Panc1 (cell line): ENCODE measurements at regions not wholly inside any gene's neighbourhood (a gene's known extent, or its start where the extent isn't known, plus 50 kb on each side); places are given as distances from the start of the nearest gene placed in this dataset.

Source experiments
- ATAC-seq: fragments of 200-7000 bp; cut with Tn5 transposase; 2 replicates; pipeline ENCODE4 v1.9.1; 2020; ENCODE audit warnings: mild to moderate bottlenecking, moderate library complexity
- BruUV-seq: library from RNA; stranded (reverse); fragments of 400-500 nt; replicated peaks from 2 replicates; lab custom pipeline; 2021; lab: Mats Ljungman, UMichigan
- CTCF ChIA-PET: fragments of 300-600 bp; sonication (Branson Sonifier 250); formaldehyde crosslinking; loops from one replicate; lab custom pipeline; 2022; ENCODE audit warnings: antibody characterized with exemption; lab: Charles Lee
- POLR2A ChIA-PET: fragments of 300-600 bp; sonication (Branson Sonifier 250); formaldehyde crosslinking; loops from one replicate; lab custom pipeline; 2022; ENCODE audit warnings: antibody characterized with exemption; lab: Charles Lee
- DNase-seq: peaks from one replicate; pipeline ENCODE4 v3.0.0-alpha.2; 2010; ENCODE audit warnings: low read depth, low spot score
- H3K27ac ChIP-seq: 2 replicates; pipeline ENCODE4 v1.5.1; 2011; ENCODE audit warnings: mild to moderate bottlenecking, low read length, inconsistent platforms
- H3K27me3 ChIP-seq: fragments of 200-500 bp; sonication (Bioruptor generic); 2 replicates; pipeline ENCODE4 v1.6.0; 2014; ENCODE audit warnings: low read length, inconsistent platforms; ENCODE audit not compliant: control insufficient read depth, insufficient read depth
- H3K36me3 ChIP-seq: fragments of 200-500 bp; sonication (Bioruptor generic); 2 replicates; pipeline ENCODE4 v1.5.1; 2014; ENCODE audit warnings: inconsistent platforms, mild to moderate bottlenecking, low read length, moderate library complexity; ENCODE audit not compliant: control insufficient read depth, insufficient read depth
- H3K4me1 ChIP-seq: 2 replicates; pipeline ENCODE4 v1.5.1; 2011; ENCODE audit warnings: inconsistent platforms, mild to moderate bottlenecking, low read length, moderate library complexity; ENCODE audit not compliant: control insufficient read depth, insufficient read depth
- H3K4me3 ChIP-seq, 2 experiments: 2 replicates each; pipeline ENCODE4 v1.5.1; 2011 to 2012; ENCODE audit warnings: low read depth in 2 of 2, low read length in 2 of 2, mild to moderate bottlenecking in 2 of 2, inconsistent platforms in 1 of 2, moderate library complexity in 1 of 2
- H3K9me3 ChIP-seq: fragments of 200-500 bp; sonication (Bioruptor generic); 2 replicates; pipeline ENCODE4 v1.5.1; 2014; ENCODE audit warnings: low read depth, mild to moderate bottlenecking, inconsistent platforms, low read length, moderate library complexity; ENCODE audit not compliant: control insufficient read depth, insufficient read depth
- CTCF ChIP-seq: fragments of 450-650 bp; IDR thresholded peaks from 2 replicates; pipeline ENCODE4 v1.5.1; 2017; ENCODE audit warnings: mild to moderate bottlenecking
- POLR2AphosphoS5 ChIP-seq: IDR thresholded peaks from 2 replicates; pipeline ENCODE4 v1.6.1; 2012; ENCODE audit warnings: mild to moderate bottlenecking, low read depth, low read length, moderate library complexity
- REST ChIP-seq, 2 experiments: IDR thresholded peaks; 2 replicates each; pipeline ENCODE4 v1.6.1; 2011 to 2012; ENCODE audit warnings: low read depth in 2 of 2, control low read depth in 1 of 2, low read length in 1 of 2, mild to moderate bottlenecking in 1 of 2, moderate library complexity in 1 of 2; ENCODE audit not compliant: insufficient read depth in 1 of 2
- SIN3A ChIP-seq: IDR thresholded peaks from 2 replicates; pipeline ENCODE4 v1.6.1; 2012; ENCODE audit warnings: low read depth, mild to moderate bottlenecking, low read length, moderate library complexity, borderline replicate concordance; ENCODE audit not compliant: insufficient read depth
- TCF7L2 ChIP-seq: IDR thresholded peaks from 2 replicates; pipeline ENCODE4 v1.6.1; 2011; ENCODE audit warnings: mild to moderate bottlenecking, low read depth, low read length, inconsistent platforms
- in situ Hi-C: cut with HindIII; loops from 2 replicates; pipeline ENCODE4 v1.10.0; 2016; ENCODE audit warnings: low sequenced_read_pairs, low pct_unique_long_range_greater_than_20kb
- intact Hi-C: fragments of 100-400 bp; cut with micrococcal nuclease; formaldehyde crosslinking; loops from one replicate; pipeline ENCODE4 v1.10.0; 2022; ENCODE audit not compliant: unreplicated experiment

- no peaks in the 10 kb centered on the region for H3K9me3 ChIP-seq
- no TSS peak for BruUV-seq
- H3K27ac ChIP-seq, result no peak overlapping the region
- in situ Hi-C loops, result no loop called here
- CTCF ChIA-PET, result no interaction called here
- H3K4me1 ChIP-seq, result no peaks in the 10 kb centered on the region
- TF ChIP-seq SIN3A, result no peak
- TF ChIP-seq POLR2AphosphoS5, result no peak
- TF ChIP-seq REST (IDR thresholded peaks at IDR 0.05; ENCODE audit: insufficient read depth in 1 of 2, low read depth in 2 of 2, low read length in 1 of 2), result no peak
- no peak for TF ChIP-seq CTCF
- TF ChIP-seq TCF7L2, result no peak
- no peaks in the 10 kb centered on the region for H3K36me3 ChIP-seq
- no peak for DNase-seq
- H3K27me3 ChIP-seq, result no peaks in the 10 kb centered on the region; the same call in 1 of the 2 replicates
- ATAC-seq, result no peak
- intact Hi-C loops, result no loop called here
- POLR2A ChIA-PET, result no interaction called here
- no peak overlapping the region for H3K4me3 ChIP-seq
Observed at GRCh38 chrX:38895775-38896174, 94.5 kb downstream of the MID1IP1 start.

- DNase-seq (no peak), ATAC-seq (no peak)
- intact Hi-C loops (no loop called here), in situ Hi-C loops (no loop called here)
- ChIA-PET CTCF (no interaction called here), POLR2A (no interaction called here)
- Histone ChIP-seq H3K9me3 (no peaks in the 10 kb centered on the region), H3K36me3 (no peaks in the 10 kb centered on the region), H3K4me1 (no peaks in the 10 kb centered on the region), H3K4me3 (no peak overlapping the region), H3K27ac (no peak overlapping the region), H3K27me3 (no peaks in the 10 kb centered on the region; the same call in 1 of the 2 replicates)
- no peak for TF ChIP-seq SIN3A
- TF ChIP-seq CTCF, result no peak
- no peak for TF ChIP-seq TCF7L2
- TF ChIP-seq REST (IDR thresholded peaks at IDR 0.05; ENCODE audit: insufficient read depth in 1 of 2, low read depth in 2 of 2, low read length in 1 of 2), result no peak
- BruUV-seq, result no TSS peak
Observed at GRCh38 chrX:38896724-38897298, 95.6 kb downstream of the MID1IP1 start.
